Rectal smooth muscle tissue (tissue), 1 donor: ENCODE measurements at regions not wholly inside any gene's neighbourhood (a gene's known extent, or its start where the extent isn't known, plus 50 kb on each side); places are given as distances from the start of the nearest gene placed in this dataset.

Experiments
- H3K27ac ChIP-seq: one replicate; pipeline ENCODE4 v1.7.0; 2013; ENCODE audit warnings: low read depth, low read length, inconsistent platforms
- H3K27me3 ChIP-seq: one replicate; pipeline ENCODE4 v1.7.0; 2013; ENCODE audit warnings: low read length; ENCODE audit not compliant: control insufficient read depth, insufficient read depth
- H3K36me3 ChIP-seq: one replicate; pipeline ENCODE4 v1.7.0; 2013; ENCODE audit warnings: low read length; ENCODE audit not compliant: control insufficient read depth, insufficient read depth
- H3K4me1 ChIP-seq: one replicate; pipeline ENCODE4 v1.7.0; 2013; ENCODE audit warnings: low read length; ENCODE audit not compliant: control insufficient read depth, insufficient read depth
- H3K4me3 ChIP-seq: one replicate; pipeline ENCODE4 v1.7.0; 2013; ENCODE audit warnings: low read length
- H3K9ac ChIP-seq: one replicate; pipeline ENCODE4 v1.7.0; 2013; ENCODE audit warnings: low read length

DNA sequence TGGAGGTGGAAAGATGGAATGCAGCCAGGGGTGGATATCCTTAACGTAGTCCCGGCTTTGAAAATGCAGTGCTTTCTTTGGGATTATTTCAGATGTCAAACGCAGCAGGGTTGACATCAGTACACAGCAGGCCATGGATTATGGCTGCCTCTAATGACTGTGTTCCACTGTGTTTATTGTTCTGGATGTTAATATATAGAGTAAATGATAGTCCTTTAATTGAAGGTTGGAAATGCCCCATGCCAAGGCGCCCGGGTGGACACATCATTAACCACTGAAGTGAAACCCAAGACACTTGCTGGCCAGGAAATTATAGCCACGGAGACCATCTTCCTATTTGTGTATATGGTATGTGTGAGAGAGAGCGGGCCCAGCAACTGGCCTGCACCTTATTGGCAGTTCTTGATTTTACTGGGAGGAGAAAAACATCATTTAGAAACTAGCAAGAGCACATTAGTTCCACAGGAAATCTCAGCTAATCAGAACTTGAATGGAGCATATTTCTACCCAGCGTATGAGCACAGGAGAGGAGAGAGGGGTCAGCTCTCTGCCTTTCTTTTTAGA, 254.9 kb upstream of the RASGRP1 start:
- Histone ChIP-seq H3K4me1 (no peaks in the 10 kb centered on the region), H3K4me3 (no peak overlapping the region), H3K27me3 (no peaks in the 10 kb centered on the region), H3K36me3 (no peaks in the 10 kb centered on the region), H3K9ac (no peak overlapping the region), H3K27ac (no peak overlapping the region)

GRCh38 chr15:38823263-38823662, 258.6 kb upstream of the RASGRP1 start:
- H3K4me1 ChIP-seq = no peaks in the 10 kb centered on the region
- no peak overlapping the region for H3K4me3 ChIP-seq
- no peaks in the 10 kb centered on the region for H3K36me3 ChIP-seq
- no peak overlapping the region for H3K9ac ChIP-seq
- H3K27ac ChIP-seq = no peak overlapping the region
- no peaks in the 10 kb centered on the region for H3K27me3 ChIP-seq

GRCh38 chr15:38824719-38825118, 260.1 kb upstream of the RASGRP1 start:
- Histone ChIP-seq H3K36me3 (no peaks in the 10 kb centered on the region), H3K4me1 (no peaks in the 10 kb centered on the region), H3K27me3 (no peaks in the 10 kb centered on the region), H3K4me3 (no peak overlapping the region), H3K27ac (no peak overlapping the region), H3K9ac (no peak overlapping the region)

GRCh38 chr15:38826880-38827279, 262.3 kb upstream of the RASGRP1 start:
- Histone ChIP-seq H3K27ac (no peak overlapping the region), H3K27me3 (no peaks in the 10 kb centered on the region), H3K9ac (no peak overlapping the region), H3K36me3 (no peaks in the 10 kb centered on the region), H3K4me3 (no peak overlapping the region), H3K4me1 (no peaks in the 10 kb centered on the region)

- no peak overlapping the region for H3K27ac ChIP-seq
- H3K27me3 ChIP-seq = no peaks in the 10 kb centered on the region
- no peaks in the 10 kb centered on the region for H3K4me1 ChIP-seq
These were observed 263.5 kb upstream of the RASGRP1 start for GRCh38 chr15:38828031-38828532.

DNA sequence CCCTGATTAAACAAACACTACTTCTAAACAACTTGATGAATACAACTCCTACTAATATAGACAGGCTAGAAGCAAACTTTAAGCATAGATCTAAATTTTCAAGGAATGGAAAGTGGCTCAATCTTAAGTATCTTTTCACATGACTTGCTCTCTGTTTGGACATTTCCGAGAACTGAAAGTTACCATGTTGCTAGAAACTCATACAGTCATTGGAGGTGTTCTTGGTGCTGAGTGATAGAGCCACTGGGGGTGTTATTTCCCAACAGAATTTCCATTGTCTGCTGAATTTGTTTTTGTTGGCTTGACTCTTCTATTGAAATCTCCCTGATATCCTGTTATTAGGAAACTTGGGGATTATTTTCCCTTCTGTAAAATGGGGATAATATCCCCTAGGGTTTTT, 264.5 kb upstream of the RASGRP1 start:
- H3K9ac ChIP-seq = no peak overlapping the region
- H3K4me1 ChIP-seq = no peaks in the 10 kb centered on the region
- H3K4me3 ChIP-seq = no peak overlapping the region
- no peaks in the 10 kb centered on the region for H3K36me3 ChIP-seq
- H3K27me3 ChIP-seq = no peaks in the 10 kb centered on the region
- no peak overlapping the region for H3K27ac ChIP-seq

More at GRCh38 chr15:38828031-38828532, 263.5 kb upstream of the RASGRP1 start:
- H3K9ac ChIP-seq = no peak overlapping the region
- H3K36me3 ChIP-seq = no peaks in the 10 kb centered on the region
- H3K4me3 ChIP-seq = no peak overlapping the region

- H3K36me3 ChIP-seq = no peaks in the 10 kb centered on the region
- H3K27me3 ChIP-seq = no peaks in the 10 kb centered on the region
- H3K27ac ChIP-seq = no peak overlapping the region
These were observed 277.6 kb upstream of the RASGRP1 start for GRCh38 chr15:38842226-38842625.

DNA sequence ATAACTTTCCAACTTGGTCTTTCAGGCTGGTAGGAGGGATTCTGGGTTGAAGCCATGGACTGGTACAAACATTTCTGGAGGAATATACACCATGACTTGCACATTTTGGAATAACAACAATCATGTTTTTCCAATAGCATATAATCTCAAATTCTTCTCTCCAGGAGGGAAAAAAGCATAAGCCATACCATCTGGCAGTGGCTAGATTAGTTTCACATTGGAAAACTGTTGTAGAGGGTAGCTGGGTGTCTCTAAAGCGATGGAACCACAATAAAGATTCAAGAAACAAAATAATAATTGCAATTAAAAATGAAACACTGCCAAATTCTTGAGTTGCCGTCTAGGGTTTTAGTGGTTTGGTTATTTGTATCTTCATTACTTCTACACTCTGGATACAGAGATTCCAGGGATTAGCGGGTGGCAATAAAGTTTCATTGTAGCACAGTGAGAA, 278.5 kb upstream of the RASGRP1 start:
- no peak overlapping the region for H3K4me3 ChIP-seq
- no peak overlapping the region for H3K9ac ChIP-seq
- no peaks in the 10 kb centered on the region for H3K27me3 ChIP-seq

More at GRCh38 chr15:38842226-38842625, 277.6 kb upstream of the RASGRP1 start:
- Histone ChIP-seq H3K4me1 (peaks cover 5% of the 10 kb centered on the region), H3K4me3 (no peak overlapping the region), H3K9ac (no peak overlapping the region)

DNA sequence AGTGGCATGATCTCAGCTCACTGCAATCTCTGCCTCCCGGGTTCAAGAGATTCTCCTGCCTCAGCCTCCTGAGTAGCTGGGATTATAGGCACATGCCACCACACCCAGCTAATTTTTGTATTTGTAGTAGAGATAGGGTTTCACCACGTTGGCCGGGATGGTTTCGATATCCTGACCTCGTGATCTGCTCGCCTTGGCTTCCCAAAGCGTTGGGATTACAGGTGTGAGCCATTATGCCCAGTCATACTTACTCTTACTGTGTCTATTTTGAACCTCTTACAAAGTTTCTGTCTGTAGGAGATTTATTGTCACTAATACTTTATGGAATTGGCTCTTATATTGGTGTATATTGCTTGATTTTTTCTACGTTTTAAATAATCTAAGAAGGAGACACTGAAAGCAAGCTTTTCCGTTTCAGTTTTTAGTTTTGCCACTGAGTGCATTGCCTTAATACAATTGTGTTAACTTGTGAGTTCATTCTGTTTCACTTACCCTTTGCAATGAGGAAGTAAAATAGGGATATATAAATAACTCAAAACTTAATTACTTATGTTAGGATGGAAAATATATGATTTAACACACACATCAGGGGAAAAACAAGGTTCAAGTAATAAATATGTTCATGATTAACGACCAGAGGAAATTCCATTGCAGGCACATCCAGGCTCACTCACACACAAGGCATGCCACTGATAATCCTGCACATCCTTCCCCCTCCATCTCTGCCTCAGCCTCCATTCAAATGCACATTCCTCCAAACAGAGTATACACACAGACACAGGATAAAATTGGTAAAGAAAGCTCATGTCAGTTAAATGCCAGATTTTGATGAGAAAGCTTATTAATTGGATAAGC, 279.3 kb upstream of the RASGRP1 start:
- Histone ChIP-seq H3K36me3 (no peaks in the 10 kb centered on the region), H3K4me3 (no peak overlapping the region), H3K27ac (no peak overlapping the region), H3K4me1 (peaks cover 5% of the 10 kb centered on the region), H3K27me3 (no peaks in the 10 kb centered on the region), H3K9ac (no peak overlapping the region)

More for the DNA sequence above, 278.5 kb upstream of the RASGRP1 start:
- H3K27ac ChIP-seq = no peak overlapping the region
- peaks cover 5% of the 10 kb centered on the region for H3K4me1 ChIP-seq
- no peaks in the 10 kb centered on the region for H3K36me3 ChIP-seq

DNA sequence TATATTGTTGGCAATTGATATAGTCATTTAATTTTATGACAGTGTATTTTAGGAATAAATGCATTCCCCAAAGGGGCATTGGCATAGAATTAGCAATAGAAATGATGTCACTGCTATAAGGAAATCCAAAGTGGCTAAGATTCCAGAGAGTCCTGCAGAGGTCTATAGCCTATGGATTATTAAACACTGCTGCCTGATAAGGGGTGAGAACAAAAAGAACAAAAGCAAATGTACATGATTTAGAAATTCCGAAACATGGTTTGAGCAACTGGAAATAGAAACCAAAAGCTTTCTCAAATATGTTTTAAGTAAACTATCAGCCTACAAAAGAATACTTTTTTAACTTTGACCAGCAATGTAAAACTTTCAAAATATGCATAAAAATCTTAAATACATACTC, 280.1 kb upstream of the RASGRP1 start:
- Histone ChIP-seq H3K27me3 (no peaks in the 10 kb centered on the region), H3K27ac (no peak overlapping the region), H3K4me1 (peaks cover 5% of the 10 kb centered on the region), H3K9ac (no peak overlapping the region), H3K36me3 (no peaks in the 10 kb centered on the region), H3K4me3 (no peak overlapping the region)

GRCh38 chr15:38846346-38846745, 281.7 kb upstream of the RASGRP1 start:
- no peak overlapping the region for H3K9ac ChIP-seq
- no peak overlapping the region for H3K27ac ChIP-seq
- H3K27me3 ChIP-seq = no peaks in the 10 kb centered on the region
- H3K36me3 ChIP-seq = no peaks in the 10 kb centered on the region
- peaks cover 5% of the 10 kb centered on the region for H3K4me1 ChIP-seq
- H3K4me3 ChIP-seq = no peak overlapping the region

GRCh38 chr15:38847666-38848065, 283.1 kb upstream of the RASGRP1 start:
- H3K9ac ChIP-seq = no peak overlapping the region
- peaks cover 5% of the 10 kb centered on the region for H3K4me1 ChIP-seq
- H3K27ac ChIP-seq = no peak overlapping the region

More at GRCh38 chr15:38847666-38848065, 283.1 kb upstream of the RASGRP1 start:
- no peak overlapping the region for H3K4me3 ChIP-seq
- H3K36me3 ChIP-seq = no peaks in the 10 kb centered on the region
- H3K27me3 ChIP-seq = no peaks in the 10 kb centered on the region
